NB4 (cell line): ENCODE measurements at regions not wholly inside any gene's neighbourhood (a gene's known extent, or its start where the extent isn't known, plus 50 kb on each side); places are given as distances from the start of the nearest gene placed in this dataset.

ENCODE experiments used
- DNase-seq: peaks from one replicate; pipeline ENCODE4 v3.0.0; 2010; ENCODE audit warnings: low read depth
- H3K4me3 ChIP-seq: one replicate; pipeline ENCODE4 v1.5.1; 2011; ENCODE audit warnings: mild to moderate bottlenecking, low read depth, low read length, moderate library complexity
- MYC ChIP-seq: IDR thresholded peaks from 2 replicates; pipeline ENCODE4 v1.6.1; 2011; ENCODE audit warnings: low read depth, low read length
- POLR2A ChIP-seq: IDR thresholded peaks from 2 replicates; pipeline ENCODE4 v1.6.1; 2011; ENCODE audit warnings: mild to moderate bottlenecking; ENCODE audit not compliant: insufficient read length; ENCODE audit errors: extremely low read depth
- TF ChIP-seq, protein P1 (sequence below): IDR thresholded peaks from one replicate; pipeline ENCODE4 v1.5.1; 2012; ENCODE audit warnings: low read depth, low read length
- TF ChIP-seq, protein P2 (sequence below): IDR thresholded peaks from 2 replicates; pipeline ENCODE4 v1.6.1; 2011; ENCODE audit warnings: low read depth, low read length

DNA sequence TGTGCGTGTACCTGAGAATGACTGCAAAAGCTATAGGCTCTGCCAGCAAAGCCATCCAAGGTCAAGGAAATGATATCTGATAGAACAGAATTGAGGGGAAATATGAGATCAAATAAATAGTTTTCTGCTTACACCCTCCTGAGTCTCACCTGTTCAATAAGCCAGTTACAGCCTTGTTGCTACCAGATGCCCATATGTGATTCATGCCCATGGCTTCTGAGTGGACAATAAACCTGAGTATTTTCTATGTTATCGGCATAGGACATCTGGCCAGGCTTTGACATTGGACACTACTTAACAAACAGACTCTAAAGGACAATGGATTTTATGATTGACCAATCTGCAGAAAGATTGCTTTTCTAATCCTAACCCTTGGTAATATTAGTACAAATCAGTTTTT, 297.9 kb downstream of the LRATD1 start:
- TF ChIP-seq, protein P1, sequence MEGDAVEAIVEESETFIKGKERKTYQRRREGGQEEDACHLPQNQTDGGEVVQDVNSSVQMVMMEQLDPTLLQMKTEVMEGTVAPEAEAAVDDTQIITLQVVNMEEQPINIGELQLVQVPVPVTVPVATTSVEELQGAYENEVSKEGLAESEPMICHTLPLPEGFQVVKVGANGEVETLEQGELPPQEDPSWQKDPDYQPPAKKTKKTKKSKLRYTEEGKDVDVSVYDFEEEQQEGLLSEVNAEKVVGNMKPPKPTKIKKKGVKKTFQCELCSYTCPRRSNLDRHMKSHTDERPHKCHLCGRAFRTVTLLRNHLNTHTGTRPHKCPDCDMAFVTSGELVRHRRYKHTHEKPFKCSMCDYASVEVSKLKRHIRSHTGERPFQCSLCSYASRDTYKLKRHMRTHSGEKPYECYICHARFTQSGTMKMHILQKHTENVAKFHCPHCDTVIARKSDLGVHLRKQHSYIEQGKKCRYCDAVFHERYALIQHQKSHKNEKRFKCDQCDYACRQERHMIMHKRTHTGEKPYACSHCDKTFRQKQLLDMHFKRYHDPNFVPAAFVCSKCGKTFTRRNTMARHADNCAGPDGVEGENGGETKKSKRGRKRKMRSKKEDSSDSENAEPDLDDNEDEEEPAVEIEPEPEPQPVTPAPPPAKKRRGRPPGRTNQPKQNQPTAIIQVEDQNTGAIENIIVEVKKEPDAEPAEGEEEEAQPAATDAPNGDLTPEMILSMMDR = no peak
- TF ChIP-seq, protein P2, sequence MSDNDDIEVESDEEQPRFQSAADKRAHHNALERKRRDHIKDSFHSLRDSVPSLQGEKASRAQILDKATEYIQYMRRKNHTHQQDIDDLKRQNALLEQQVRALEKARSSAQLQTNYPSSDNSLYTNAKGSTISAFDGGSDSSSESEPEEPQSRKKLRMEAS = no peak
- TF ChIP-seq POLR2A (no peak), MYC (no peak)
- DNase-seq = no peak
- no peak overlapping the region for H3K4me3 ChIP-seq

DNA sequence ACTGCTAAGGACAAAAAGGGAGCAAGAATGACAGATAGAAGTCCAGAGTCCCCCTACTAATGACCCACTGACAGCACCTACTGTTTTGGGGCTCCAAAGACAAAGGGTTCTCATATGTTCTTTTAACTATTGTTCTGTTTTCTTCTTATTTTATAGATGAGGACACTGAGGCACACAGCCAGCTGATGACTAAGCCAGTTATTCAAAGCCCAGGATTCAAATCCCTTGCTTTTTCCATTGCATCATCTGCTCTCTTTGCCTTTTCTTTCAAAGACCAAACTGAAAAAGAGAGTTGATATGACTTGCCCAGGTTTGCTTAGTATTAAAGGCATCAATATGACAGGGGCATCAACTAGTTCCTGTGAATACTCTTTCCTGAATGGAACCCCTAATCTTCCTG, 299.8 kb downstream of the LRATD1 start:
- H3K4me3 ChIP-seq = no peak overlapping the region
- TF ChIP-seq, protein P1 = no peak
- TF ChIP-seq, protein P2 = no peak
- TF ChIP-seq POLR2A (no peak), MYC (no peak)
- no peak for DNase-seq

DNA sequence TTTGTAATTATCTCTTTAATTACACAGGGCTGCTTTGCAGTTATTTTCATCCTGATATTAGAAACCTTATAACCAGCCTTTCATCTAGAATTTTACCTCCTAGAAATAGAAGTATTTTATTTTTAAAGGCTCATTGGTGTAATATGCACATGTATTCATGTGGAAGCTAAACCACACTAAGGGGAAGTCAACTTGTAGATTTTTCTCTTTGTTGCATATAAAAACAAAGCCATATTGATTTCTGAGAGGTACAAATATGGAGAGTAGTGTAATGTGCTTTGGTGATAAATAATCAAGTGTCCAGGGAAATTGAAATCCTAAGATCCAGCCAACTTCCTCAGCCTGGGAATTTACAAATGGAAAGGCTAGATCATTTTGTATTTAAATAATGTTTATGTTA, 301.2 kb downstream of the LRATD1 start:
- TF ChIP-seq POLR2A (no peak), MYC (no peak)
- TF ChIP-seq, protein P2 = no peak
- TF ChIP-seq, protein P1 = no peak
- H3K4me3 ChIP-seq = no peak overlapping the region
- DNase-seq = no peak

DNA sequence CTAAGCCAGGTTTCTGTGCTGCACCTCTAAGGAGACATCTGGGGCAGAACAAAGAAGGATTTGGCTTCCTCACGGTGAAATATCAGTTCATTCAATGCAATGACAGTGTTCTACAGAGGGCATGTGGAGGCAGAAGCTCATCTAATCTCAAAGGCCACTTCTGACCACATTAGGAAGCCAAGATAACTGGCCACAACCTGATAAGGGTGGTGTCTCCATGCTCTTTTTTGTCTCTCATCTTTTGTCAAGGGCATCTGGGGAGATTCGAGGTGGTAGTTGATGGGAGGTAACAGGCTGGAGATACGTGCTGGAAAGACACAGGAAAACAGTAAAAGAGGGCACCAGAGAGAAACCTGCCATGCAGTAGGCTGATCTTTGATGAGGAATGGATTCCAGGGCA, 303.9 kb downstream of the LRATD1 start:
- no peak overlapping the region for H3K4me3 ChIP-seq
- no peak for DNase-seq

DNA sequence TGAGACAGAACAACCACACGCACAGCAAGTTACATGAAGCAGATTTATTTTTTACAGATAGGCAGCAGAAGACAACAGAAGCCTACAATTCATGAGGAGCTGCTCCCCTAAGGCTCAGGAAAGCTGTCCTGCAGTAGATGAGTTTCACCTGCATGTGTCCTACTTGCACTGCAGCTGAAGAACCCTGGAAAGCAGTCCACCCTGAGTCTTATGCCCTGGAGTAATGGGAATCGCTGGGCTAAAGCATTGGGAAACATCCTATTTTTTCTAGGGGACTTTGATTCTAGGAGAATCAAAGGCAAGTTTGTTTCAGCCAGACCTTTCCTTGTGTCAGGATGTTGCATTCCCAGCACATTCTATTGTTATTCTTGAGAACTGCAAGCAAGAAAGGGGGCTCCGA, 304.8 kb downstream of the LRATD1 start:
- H3K4me3 ChIP-seq = no peak overlapping the region
- no peak for DNase-seq
- no peak for TF ChIP-seq POLR2A
- TF ChIP-seq, protein P1 = no peak
- TF ChIP-seq, protein P2 = no peak
- TF ChIP-seq MYC = no peak

More for the DNA sequence above, 303.9 kb downstream of the LRATD1 start:
- TF ChIP-seq MYC (no peak), POLR2A (no peak)
- TF ChIP-seq, protein P2 = no peak
- TF ChIP-seq, protein P1 = no peak

DNA sequence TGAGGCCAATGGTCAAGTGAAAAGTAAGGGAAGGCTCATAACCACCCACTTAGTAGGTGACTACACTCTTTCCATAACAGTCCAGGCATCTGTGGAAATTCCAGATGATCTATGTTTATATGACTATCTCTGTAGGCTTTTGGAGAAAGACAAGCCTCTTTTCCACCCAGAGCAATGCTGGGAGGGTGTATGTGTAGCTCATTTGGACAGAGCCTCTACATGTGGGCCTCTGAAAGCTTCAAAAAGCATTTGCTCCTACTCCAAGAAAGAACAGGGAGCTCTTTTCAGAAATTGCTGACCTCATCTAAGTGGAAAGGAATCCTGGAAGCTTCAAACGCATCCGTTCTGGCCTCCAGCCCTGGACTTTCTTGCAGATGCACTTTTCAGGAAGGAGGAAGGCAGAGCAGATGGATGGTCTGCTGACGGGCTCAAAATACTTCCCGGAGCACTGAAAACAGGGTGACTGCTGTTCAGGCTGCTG, 308.7 kb downstream of the LRATD1 start:
- TF ChIP-seq MYC (no peak), POLR2A (no peak)
- TF ChIP-seq, protein P1 = no peak
- TF ChIP-seq, protein P2 = no peak
- no peak for DNase-seq
- no peak overlapping the region for H3K4me3 ChIP-seq
